ENCODE measurements at regions not wholly inside any gene's neighbourhood (a gene's known extent, or its start where the extent isn't known, plus 50 kb on each side); places are given as distances from the start of the nearest gene placed in this dataset.

DNA sequence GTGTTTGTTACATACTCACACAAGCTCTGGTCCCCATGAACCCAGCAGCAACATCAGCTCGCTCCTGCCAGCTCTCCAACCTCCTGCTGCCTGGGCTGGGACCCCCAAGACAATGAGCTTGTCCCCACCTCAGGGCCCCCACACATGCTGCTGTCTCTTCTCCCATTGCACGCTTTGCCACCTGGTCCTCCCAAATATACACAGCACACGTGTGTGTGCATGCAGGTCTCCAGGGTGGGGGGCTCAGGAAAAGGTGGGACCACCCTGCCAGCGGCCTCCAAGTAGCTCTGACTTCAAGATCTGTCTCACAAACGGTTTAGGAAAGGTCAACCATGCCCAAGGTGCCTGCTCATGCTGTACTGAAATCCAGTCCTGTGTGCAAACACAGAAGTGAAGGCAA, 68.1 kb upstream of the CCND1 start:
- Mint-ChIP-seq H3K9me3 (no peaks in the 10 kb centered on the region), H3K36me3 (ENCODE audit: low read depth) (no peaks in the 10 kb centered on the region), H3K27ac (no peak overlapping the region), H3K4me1 (no peaks in the 10 kb centered on the region), H3K4me3 (no peak overlapping the region), H3K27me3 (ENCODE audit: low read depth) (peaks cover 31% of the 10 kb centered on the region)
- TF ChIP-seq, protein P1, sequence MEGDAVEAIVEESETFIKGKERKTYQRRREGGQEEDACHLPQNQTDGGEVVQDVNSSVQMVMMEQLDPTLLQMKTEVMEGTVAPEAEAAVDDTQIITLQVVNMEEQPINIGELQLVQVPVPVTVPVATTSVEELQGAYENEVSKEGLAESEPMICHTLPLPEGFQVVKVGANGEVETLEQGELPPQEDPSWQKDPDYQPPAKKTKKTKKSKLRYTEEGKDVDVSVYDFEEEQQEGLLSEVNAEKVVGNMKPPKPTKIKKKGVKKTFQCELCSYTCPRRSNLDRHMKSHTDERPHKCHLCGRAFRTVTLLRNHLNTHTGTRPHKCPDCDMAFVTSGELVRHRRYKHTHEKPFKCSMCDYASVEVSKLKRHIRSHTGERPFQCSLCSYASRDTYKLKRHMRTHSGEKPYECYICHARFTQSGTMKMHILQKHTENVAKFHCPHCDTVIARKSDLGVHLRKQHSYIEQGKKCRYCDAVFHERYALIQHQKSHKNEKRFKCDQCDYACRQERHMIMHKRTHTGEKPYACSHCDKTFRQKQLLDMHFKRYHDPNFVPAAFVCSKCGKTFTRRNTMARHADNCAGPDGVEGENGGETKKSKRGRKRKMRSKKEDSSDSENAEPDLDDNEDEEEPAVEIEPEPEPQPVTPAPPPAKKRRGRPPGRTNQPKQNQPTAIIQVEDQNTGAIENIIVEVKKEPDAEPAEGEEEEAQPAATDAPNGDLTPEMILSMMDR (IDR thresholded peaks at IDR 0.05; ENCODE audit: unreplicated experiment in 3 of 3): no peak

DNA sequence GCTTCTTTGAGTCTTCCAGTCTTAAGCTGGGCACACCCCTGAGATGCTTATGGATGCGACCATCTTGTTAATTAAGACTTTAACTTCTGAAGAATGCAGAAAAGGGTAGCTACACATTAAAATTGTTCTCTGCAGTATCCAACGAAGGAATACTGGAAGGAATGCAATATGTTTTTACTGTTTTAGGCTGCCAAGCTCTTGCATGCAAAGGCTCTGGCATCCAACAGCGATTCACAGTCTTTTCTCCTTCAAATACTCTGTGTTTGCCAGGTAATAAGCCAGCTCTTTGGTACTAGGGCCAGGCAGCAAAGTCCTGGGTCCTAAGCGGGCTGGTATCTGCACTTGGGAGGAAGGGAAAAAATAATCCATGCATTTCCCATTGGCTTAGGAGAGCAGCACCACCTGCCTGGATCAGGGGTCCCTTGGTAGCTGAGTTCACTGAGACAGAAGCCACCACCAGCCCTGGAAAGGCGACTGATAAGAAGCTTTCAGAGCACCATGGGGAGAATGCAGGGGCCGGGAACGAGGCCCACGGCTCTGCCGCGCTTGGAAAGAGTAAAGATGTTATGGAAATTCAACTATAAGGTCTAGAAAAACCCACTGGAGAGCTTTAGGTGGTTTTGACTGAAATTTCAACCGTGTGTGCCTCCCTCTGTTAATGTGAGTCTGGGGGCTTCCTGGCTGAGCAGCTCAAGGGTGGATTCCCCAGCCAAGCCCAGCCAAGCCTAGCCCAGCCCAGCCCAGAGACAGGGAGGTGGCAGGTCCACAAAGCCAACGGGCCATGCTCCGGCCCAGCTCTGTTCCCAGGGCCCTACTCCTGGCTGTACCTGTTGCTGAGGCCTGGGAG, 67.0 kb upstream of the CCND1 start:
- no peaks in the 10 kb centered on the region for H3K36me3 Mint-ChIP-seq (ENCODE audit: low read depth)
- peaks cover 25% of the 10 kb centered on the region for H3K27me3 Mint-ChIP-seq (ENCODE audit: low read depth)
- H3K9me3 Mint-ChIP-seq: no peaks in the 10 kb centered on the region
- TF ChIP-seq, protein P1 (IDR thresholded peaks at IDR 0.05; ENCODE audit: unreplicated experiment in 3 of 3): no peak
- no peak overlapping the region for H3K4me3 Mint-ChIP-seq
- H3K4me1 Mint-ChIP-seq: no peaks in the 10 kb centered on the region
- no peak overlapping the region for H3K27ac Mint-ChIP-seq

DNA sequence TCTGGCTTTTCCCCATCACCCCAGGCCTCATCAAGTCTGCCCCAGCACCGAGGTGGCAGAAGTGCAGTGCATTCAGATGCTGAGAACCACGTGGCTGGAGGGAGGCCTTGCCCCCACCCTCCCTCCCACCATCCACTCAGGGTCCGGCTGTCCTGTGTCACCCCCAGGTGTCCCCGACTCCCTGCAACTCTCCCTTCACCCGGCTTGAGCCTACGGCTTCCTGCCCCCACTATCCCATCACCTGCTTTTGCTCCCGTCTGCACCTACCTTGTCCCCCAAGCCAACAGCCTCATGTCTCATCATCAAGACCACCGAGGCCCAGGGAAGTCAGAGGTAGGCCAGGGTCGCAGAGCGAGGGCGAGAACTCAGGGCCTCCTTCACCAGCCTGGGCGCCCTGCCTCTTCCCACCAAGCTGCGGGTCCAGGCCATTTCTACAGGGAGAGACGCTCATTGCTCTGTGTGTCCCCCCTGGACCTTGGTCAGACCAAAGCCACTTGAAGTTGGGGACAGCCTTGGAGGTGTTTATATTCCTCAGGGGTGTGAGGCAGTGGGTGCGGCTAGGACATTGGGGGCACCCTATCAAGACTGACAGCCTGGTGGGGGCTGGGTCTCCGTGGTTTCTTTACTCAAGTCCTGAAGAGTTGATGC, 66.2 kb upstream of the CCND1 start:
- Mint-ChIP-seq H3K36me3 (ENCODE audit: low read depth) (no peaks in the 10 kb centered on the region), H3K4me1 (no peaks in the 10 kb centered on the region), H3K9me3 (no peaks in the 10 kb centered on the region), H3K27ac (no peak overlapping the region), H3K4me3 (no peak overlapping the region), H3K27me3 (ENCODE audit: low read depth) (peaks cover 23% of the 10 kb centered on the region)
- TF ChIP-seq, protein P1 (IDR thresholded peaks at IDR 0.05; ENCODE audit: unreplicated experiment in 3 of 3): no peak

DNA sequence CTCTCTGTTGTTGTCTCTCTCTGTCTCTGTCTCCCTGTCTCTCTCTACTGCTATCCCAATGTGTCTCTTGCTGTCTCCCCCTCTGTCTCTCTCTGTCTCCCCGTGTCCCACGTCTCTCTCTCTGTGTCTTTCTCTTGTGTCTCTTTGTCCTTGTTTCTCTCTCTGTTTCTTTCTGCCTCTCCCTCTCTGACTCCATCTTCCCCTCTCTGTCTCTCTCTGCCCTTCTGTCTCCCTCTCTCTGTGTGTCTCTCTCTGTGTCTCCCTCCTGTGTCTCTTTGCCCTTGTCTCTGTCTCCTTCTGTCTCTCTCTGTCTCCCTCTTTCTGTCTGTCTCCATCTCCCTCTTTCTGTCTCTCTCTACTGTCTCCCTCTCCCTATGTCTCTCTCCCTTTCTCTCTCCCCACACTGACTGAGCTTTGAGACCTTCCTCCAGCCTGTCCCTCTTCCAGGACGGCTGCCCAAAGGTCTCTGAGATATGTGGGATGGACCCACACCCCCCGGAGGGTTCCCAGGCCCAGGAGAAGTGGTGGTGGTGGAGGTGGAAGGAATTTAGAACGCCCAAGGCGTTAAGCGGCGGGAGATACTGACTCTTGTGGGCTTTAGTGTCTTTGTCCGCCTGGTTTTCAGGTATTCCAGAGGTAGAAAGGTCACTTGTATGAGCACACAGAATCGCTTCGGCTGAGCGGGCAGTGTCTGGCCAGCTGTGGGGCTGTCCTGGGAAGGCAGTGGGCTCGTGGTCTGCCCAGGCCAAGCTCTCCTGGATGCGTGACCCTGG, 65.5 kb upstream of the CCND1 start:
- Mint-ChIP-seq H3K9me3 (no peaks in the 10 kb centered on the region), H3K4me1 (no peaks in the 10 kb centered on the region), H3K36me3 (ENCODE audit: low read depth) (no peaks in the 10 kb centered on the region), H3K4me3 (no peak overlapping the region), H3K27me3 (ENCODE audit: low read depth) (peaks cover 19% of the 10 kb centered on the region), H3K27ac (no peak overlapping the region)
- TF ChIP-seq, protein P1 (IDR thresholded peaks at IDR 0.05; ENCODE audit: unreplicated experiment in 3 of 3): no peak

DNA sequence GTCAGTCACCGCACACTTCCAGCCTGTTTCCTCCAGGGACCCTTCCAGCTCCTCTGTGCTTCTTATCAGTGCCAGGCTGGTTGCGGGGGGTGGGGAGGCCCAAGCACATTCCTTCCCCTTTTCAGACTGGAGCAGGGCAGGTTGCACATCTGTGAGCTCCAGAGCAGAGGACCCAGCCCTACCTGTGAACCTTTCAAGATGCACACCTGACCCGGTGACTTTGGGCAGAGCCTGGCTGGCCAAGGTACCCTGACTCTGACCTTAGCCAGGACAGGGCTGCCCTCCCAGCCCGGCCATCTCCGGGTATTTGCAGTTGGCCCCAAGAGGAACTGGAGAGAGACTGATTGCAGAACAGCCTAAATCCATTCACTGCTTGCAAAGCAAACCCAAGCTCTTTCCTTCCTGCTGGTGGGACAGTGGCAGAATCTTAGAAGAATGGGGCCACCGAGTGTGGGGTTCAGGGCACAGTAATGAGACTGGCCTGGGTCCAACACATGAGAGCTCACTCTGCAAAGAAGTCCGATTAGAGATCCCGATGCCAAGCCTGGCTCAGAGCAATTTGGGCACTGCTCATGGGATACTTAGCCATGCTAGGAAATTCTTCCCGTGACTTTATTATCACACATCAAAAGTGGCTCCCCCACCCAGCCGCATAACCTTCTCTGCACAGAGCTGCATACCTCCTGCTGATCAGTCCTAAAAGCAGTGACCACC, 64.7 kb upstream of the CCND1 start:
- Mint-ChIP-seq H3K4me1 (no peaks in the 10 kb centered on the region), H3K9me3 (no peaks in the 10 kb centered on the region), H3K27ac (peak overlapping the region in 1 of 3 experiments; percentile 52), H3K27me3 (ENCODE audit: low read depth) (peaks cover 13% of the 10 kb centered on the region), H3K36me3 (ENCODE audit: low read depth) (no peaks in the 10 kb centered on the region), H3K4me3 (no peak overlapping the region)
- TF ChIP-seq, protein P1 (IDR thresholded peaks at IDR 0.05; ENCODE audit: unreplicated experiment in 3 of 3): no peak

Measured in nephron (organoid).